ENCODE measurements at regions not wholly inside any gene's neighbourhood (a gene's known extent, or its start where the extent isn't known, plus 50 kb on each side); places are given as distances from the start of the nearest gene placed in this dataset.

DNA sequence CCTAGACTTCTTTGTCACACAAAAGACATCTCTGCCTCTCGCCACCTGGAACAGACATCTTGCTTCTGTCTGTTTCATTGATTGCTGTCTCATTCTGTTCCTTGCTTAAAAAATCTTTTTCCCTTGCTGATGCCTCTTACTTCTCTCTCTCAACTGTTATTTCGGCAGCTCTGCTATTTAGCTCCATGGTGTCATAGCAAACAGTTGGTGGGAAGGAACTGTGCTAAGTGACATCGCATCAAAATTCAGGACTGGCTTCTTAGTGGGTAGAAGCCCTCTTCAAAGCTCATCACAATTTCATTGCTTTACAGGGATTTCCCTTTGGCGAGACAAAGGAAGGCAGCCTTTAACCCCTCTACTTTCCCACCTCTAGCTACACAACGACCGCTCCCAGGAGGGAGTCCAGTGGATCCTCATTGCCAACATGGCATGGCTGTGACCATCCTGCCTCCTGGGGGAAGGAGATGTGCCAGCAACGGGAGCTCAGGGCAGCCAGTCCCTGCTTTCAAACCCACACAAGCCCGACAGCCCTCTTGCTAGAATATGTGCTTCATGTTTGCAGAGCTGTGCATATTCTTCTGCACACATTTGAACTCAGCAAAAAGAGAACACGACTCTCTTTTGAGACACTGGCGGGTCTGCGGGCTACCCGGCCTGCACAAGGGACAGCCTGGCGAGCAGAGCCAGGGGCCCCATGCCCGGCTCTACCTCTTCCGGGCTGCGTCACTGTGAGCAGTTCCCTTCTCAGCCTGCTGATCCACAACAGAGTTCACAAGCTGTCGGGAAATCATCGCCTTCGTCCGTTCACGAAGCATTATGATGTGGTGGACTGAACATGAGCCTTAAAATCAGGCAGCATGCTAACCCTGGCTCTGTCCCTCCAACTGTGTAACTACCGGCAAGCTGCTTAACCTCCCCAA is 51.1 kb upstream of the JAM3 start (continued):
- TF ChIP-seq, protein P1, sequence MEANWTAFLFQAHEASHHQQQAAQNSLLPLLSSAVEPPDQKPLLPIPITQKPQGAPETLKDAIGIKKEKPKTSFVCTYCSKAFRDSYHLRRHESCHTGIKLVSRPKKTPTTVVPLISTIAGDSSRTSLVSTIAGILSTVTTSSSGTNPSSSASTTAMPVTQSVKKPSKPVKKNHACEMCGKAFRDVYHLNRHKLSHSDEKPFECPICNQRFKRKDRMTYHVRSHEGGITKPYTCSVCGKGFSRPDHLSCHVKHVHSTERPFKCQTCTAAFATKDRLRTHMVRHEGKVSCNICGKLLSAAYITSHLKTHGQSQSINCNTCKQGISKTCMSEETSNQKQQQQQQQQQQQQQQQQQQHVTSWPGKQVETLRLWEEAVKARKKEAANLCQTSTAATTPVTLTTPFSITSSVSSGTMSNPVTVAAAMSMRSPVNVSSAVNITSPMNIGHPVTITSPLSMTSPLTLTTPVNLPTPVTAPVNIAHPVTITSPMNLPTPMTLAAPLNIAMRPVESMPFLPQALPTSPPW (CRISPR knock-in tag; IDR thresholded peaks at IDR 0.05), result no peak
- TF ChIP-seq, protein P2, sequence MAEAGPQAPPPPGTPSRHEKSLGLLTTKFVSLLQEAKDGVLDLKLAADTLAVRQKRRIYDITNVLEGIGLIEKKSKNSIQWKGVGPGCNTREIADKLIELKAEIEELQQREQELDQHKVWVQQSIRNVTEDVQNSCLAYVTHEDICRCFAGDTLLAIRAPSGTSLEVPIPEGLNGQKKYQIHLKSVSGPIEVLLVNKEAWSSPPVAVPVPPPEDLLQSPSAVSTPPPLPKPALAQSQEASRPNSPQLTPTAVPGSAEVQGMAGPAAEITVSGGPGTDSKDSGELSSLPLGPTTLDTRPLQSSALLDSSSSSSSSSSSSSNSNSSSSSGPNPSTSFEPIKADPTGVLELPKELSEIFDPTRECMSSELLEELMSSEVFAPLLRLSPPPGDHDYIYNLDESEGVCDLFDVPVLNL (CRISPR knock-in tag; IDR thresholded peaks at IDR 0.05; ENCODE audit: low read depth), result no peak
- no peak for TF ChIP-seq ZNF384 (IDR thresholded peaks at IDR 0.05; ENCODE audit: low read depth, low read length)
- TF ChIP-seq KLF13 (tag; IDR thresholded peaks at IDR 0.05; ENCODE audit: borderline replicate concordance, low read depth), result no peak
- TF ChIP-seq, protein P3, sequence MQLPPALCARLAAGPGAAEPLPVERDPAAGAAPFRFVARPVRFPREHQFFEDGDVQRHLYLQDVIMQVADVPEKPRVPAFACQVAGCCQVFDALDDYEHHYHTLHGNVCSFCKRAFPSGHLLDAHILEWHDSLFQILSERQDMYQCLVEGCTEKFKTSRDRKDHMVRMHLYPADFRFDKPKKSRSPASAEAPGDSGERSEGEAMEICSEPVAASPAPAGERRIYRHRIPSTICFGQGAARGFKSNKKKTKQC (CRISPR knock-in tag; IDR thresholded peaks at IDR 0.05), result no peak
- TF ChIP-seq ZNF699 (CRISPR knock-in tag; IDR thresholded peaks at IDR 0.05; ENCODE audit: insufficient replicate concordance), result no peak
- TF ChIP-seq TBP (optimal IDR thresholded peaks at IDR 0.05; ENCODE audit: low read depth, low read length), result no peak
- no peak for TF ChIP-seq EGR1 (conservative IDR thresholded peaks at IDR 0.05)
- no peak for TF ChIP-seq KAT8 (IDR thresholded peaks at IDR 0.05; ENCODE audit: low read depth)
- TF ChIP-seq ZNF785 (CRISPR knock-in tag; IDR thresholded peaks at IDR 0.05), result no peak
- TF ChIP-seq PRPF4 (IDR thresholded peaks at IDR 0.05; ENCODE audit: insufficient read depth, low read depth, low read length, poor library complexity, severe bottlenecking), result no peak
- no peak for TF ChIP-seq NCOA6 (IDR thresholded peaks at IDR 0.05)
- TF ChIP-seq ZNF165 (CRISPR knock-in tag; IDR thresholded peaks at IDR 0.05; ENCODE audit: borderline replicate concordance), result no peak

Data from K562 (cell line).